HS-27A (cell line): ENCODE measurements at regions not wholly inside any gene's neighbourhood (a gene's known extent, or its start where the extent isn't known, plus 50 kb on each side); places are given as distances from the start of the nearest gene placed in this dataset.

ENCODE experiments used
- DNase-seq: peaks from one replicate; pipeline ENCODE4 v3.0.0-alpha.2; 2012; ENCODE audit warnings: low read depth, missing footprints

- no peak for DNase-seq
Measured at GRCh38 chr4:125948021-125948420, 633.3 kb downstream of the FAT4 start.

- DNase-seq = no peak
Measured at GRCh38 chr4:125951261-125951887, 636.6 kb downstream of the FAT4 start.

DNA sequence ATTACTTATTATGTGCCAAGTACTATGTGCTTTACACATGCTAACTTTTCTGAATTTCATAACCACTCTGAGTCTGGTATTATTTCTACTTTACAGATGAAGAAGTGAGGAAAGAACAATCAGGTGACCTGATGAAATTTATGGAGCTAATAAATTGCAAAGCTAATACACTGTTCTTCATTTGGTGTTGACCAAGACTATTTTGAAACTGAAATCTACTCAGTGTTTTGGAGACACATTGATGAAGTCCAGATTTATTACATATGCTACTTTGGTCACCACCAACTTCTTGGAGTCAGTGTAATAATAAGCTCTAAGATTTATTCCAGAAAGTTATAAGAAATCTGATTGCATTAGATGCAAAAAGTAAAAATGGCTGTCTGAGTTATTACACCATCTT, 637.9 kb downstream of the FAT4 start:
- DNase-seq = no peak

DNA sequence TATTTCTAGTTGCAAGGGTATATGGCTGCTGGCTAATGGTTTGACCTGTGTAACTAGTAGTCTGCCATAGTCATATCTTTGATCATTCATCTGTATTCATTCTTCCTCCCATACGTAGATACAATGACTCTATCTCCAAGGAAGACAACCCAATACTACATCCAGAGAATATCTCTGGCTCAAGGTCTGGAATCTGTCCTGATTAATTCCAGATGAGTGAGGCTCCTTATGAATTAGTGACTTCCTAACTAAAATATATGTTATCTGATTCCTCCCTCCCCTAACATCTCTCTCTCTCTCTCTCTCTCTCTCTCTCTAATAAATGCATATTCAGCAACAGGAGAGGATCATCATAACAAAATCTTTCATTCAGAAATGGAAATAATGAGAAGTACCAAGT, 641.5 kb downstream of the FAT4 start:
- DNase-seq = no peak

DNA sequence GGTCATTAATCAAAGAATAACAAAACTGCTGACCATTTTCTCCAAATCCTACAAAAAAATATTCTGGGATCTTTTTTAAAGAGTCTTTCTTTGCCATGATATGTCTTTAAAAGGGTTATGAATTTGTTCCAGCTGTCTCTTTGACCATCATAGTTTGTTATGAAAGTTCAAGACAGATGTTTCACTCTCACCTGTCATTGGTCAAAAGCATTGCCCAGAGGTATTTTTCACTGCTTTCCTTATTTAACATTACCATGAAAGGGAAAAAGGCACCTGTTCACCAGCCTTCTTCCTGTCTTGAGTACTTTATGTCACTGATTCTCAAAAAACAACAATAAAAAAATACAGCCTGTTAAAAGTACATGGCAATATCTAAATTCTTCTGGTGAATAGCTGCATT, 643.8 kb downstream of the FAT4 start:
- no peak for DNase-seq

GRCh38 chr4:125961626-125962025, 646.9 kb downstream of the FAT4 start:
- DNase-seq = no peak

DNA sequence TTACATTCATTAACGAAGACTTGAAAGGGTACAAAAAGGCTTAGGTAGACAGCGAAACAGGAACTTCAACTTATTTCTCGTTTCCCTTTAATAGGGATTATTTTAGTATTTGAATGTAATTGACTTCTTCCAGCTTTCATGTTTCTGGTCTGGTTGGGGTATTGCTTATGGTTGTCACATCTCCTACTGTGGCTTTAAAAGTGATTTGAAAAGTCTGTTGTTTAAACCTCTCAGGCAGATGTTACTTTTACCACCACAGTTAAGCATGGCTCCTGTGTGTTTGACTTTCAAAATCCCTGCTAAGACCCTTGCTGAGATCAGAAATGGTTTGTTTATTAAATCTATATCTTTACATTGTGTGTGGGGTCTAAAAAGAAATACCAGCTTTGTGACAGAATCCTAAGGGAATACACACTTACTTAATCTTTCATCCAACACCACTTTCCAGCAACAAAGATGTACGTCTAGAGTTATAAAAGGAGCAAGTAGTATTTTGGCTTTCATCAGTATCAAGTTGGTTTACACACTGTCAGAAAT, 661.2 kb downstream of the FAT4 start:
- no peak for DNase-seq

DNA sequence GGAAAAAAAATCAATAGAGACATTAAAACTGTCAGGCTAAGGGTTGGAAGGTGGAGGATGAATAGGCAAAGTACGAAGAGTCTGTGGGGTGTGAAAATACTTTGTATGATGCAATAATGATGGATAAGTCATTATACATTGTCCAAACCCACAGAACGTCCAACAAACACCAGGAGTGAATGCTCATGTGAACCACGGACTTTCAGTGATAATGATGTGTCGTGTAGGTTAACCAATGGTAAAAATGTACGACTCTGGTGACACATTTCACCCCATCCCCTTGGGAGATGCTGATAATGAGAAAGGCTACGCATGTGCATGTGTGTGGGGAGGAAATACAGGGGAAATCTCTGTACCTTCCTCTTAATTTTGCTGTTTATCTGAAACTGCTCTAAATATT, 665.2 kb downstream of the FAT4 start:
- DNase-seq = no peak

- DNase-seq = no peak
Measured at GRCh38 chr4:125983168-125983567, 668.4 kb downstream of the FAT4 start.

GRCh38 chr4:125985856-125986255, 671.1 kb downstream of the FAT4 start:
- DNase-seq = peak; percentile 48

DNA sequence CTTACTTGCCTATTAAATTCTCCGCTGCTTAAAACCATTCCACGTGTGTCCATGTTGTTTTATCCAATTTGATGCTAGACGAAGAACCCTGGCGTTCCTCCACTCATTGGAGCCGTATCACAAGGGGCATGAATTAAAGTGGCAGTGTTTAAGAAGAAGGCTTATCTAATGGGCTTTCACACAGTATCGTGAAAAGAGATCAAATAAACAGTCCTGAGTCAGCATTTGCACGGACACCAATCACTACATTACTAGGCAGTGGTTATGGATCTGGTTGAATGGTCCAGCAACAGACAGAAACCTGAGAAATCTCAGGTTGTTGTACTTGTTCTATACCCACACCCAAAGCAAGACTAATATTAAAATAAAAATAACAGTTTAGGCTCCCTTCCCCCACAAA, 671.6 kb downstream of the FAT4 start:
- no peak for DNase-seq

GRCh38 chr4:125988464-125988863, 673.7 kb downstream of the FAT4 start:
- no peak for DNase-seq

DNA sequence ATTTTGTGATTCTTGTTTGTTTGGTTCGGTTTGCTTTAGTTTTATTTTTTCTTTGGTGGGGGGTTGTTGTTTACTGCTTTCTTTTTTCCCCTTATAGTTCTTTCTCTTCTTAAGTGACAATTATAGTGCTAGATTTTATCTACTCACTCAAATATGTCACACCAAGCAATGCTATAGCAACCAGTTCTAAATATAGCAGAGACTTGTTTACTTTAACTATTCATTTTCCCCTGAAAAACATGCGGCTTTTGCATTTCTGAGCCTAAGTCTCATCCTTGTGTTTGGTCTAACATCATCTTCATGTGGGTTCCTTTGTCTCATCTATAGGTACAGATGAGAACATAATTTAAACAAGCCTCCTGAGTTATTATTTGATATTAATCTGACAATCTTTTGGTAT, 676.6 kb downstream of the FAT4 start:
- DNase-seq = no peak

GRCh38 chr4:125992891-125993290, 678.1 kb downstream of the FAT4 start:
- DNase-seq = no peak

DNA sequence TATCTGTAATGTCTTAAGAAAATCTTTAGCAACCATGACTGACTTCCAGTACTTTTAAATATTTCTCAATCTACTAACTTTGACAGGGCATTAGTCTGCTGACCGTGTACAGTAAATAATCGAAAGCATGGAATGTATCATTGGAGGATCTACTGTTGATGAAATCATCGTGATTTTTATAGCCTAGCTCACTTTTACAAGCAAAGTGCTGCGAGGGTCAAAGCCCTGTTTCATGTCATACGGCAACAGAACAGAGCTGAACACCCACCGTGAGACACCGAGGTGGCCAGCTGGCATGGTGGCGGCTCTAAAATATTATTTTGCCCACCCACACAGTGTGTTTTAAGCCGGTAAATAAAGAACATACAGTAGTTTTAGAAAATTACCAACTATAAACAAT, 679.3 kb downstream of the FAT4 start:
- no peak for DNase-seq

- no peak for DNase-seq
Measured at GRCh38 chr4:125994430-125994829, 679.7 kb downstream of the FAT4 start.

GRCh38 chr4:126004941-126005340, 690.2 kb downstream of the FAT4 start:
- DNase-seq = no peak

GRCh38 chr4:126007142-126007541, 692.4 kb downstream of the FAT4 start:
- no peak for DNase-seq

- DNase-seq = no peak
Measured at GRCh38 chr4:126012691-126013290, 698.0 kb downstream of the FAT4 start.

- DNase-seq = no peak
Measured at GRCh38 chr4:126018274-126018673, 703.5 kb downstream of the FAT4 start.

DNA sequence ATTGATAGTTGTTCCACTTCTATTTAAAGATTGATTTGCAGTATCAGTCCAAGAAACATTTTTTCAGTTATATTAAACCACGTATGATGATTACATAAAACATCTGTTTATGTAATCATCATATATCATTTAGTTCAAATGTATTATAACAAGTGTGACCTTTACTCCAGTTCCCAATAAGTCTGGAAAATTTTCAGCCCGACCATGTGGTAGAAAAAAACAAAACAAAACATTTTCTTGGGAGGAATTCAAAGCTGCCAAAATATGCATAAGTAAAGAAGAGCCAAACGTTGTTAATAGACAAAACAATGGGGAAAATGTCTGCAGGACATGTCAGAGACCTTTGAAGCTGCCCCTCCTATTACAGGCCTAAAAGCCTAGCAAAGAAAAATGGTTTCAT, 709.1 kb downstream of the FAT4 start:
- no peak for DNase-seq

DNA sequence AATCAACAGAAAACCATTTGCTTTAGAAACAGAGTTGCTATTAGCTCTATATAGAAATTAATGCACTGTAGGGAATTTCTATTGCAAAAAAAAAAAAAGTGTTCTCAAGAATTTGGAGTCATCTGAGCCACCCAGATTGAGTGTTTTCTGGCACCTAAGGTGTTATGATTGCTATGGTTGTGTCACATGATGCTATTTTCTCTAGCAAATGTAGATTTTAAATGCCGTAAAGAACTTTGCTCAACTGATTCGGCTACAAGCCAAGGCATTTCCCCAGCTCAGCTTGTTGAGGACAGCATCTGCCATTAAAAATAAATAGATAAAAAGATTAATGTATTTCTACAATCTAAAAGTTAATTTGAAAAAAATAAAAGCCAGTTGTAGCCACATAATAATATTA, 712.8 kb downstream of the FAT4 start:
- no peak for DNase-seq

DNA sequence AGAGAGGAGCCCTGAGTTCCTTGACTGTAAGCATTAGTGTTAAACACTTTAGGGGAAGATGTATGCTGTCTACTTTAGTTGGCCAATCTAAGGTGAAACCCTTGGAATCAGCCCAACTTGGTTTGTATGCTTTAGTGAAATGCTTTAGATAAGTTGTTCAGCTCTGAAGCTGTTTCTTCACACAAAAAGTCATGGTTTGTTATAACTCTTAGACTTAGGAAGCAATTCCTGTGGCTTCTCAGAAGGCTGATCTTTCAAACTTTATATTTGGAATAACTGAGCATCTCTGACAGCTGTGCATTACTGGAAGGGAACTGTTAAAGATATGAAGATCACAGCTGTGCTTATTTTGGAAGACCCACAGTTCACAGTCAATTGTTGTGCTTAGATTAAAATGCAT, 714.1 kb downstream of the FAT4 start:
- no peak for DNase-seq

- DNase-seq = no peak
Measured at GRCh38 chr4:126037231-126037630, 722.5 kb downstream of the FAT4 start.
